Stimulated activated CD4-positive, alpha-beta T cell treated with anti-CD3 and anti-CD28 coated beads, Interleukin-15, amount 100 ng/mL, for 24 hours (primary cell): ENCODE measurements at regions not wholly inside any gene's neighbourhood (a gene's known extent, or its start where the extent isn't known, plus 50 kb on each side); places are given as distances from the start of the nearest gene placed in this dataset.
"Not testable (repeated sequence)": the region's sequence is repeated elsewhere in the genome, so short reads cannot be mapped to it uniquely, and the experiment has no call there.

ENCODE experiments used
- DNase-seq: peaks from one replicate; pipeline ENCODE4 v3.0.0-alpha.2; 2020

DNA sequence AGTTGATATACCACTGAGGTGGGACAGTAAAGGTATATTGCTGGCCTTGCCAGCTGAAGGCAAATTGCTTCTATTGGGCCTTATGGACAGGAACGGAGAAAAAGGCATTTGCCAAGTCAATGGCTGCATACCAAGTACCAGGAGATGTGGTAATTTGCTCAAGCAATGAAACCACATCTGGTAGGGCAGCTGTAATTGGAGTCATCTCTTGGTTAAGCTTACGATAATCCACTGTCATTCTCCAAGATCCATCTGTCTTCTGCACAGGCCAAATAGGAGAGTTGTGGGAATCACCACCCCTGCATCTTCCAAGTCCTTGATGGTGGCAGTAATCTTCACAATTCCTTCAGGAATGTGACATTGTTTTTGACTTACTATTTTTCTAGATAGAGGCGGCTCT, 350.7 kb upstream of the ADAMTS5 start:
- DNase-seq, result not testable (repeated sequence)

DNA sequence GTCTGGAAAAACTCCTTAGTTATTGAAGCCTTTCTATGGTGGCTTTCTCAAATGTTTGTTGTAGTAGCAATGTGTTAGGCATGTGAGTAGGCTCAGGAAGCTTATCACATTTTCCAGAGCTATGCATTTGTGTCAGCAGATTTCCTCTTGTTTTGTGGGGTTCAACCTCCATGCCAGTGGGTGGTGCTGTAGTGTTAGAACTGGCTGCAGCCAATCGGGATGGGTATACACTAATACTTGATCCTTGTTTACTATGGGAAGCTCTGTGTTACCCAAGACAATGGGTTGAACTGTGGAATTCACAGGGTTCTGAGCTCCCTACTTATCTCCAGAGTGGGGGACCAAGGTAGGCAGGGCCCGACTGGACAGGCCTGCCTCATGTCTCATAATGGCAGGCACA, 348.5 kb upstream of the ADAMTS5 start:
- no peak for DNase-seq

DNA sequence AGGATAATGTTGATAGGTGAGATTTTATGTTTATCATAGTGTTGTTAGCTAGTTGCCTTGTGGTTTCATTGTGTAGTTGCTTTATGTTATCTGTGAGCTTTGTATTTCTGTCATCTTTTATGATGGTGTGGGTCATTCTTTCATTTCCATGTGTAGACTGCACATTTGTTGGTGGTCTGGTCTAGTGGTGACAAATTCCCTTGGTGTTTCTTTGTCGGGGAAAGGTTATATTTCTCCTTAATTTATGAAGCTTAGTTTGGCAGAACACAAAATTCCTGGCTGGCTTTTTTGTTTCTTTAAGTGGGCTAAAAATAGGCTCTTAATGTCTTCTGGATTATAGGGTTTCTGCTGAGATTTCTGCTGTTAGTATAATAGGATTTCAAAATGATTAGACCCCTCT, 347.2 kb upstream of the ADAMTS5 start:
- no peak for DNase-seq

- no peak for DNase-seq
Measured at GRCh38 chr21:27306791-27307775, 340.2 kb upstream of the ADAMTS5 start.

DNA sequence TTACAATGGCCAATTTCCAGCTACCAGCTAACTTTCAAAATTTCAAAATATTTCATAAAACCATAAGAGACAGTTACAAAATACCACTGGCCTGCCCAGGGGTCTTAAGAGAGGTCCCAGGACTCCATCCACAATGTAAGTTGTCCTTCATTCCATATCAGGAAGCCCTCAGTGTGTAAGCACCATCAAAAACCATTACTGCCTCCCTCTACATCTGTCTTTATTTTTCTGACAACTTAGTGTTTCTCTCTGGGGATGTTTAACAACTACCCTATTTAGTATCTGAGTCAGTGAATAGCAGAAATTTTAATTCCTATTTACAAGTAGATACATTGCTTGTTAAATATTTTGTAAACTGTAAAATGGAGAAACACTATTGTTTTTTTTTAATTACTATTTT, 339.3 kb upstream of the ADAMTS5 start:
- no peak for DNase-seq

DNA sequence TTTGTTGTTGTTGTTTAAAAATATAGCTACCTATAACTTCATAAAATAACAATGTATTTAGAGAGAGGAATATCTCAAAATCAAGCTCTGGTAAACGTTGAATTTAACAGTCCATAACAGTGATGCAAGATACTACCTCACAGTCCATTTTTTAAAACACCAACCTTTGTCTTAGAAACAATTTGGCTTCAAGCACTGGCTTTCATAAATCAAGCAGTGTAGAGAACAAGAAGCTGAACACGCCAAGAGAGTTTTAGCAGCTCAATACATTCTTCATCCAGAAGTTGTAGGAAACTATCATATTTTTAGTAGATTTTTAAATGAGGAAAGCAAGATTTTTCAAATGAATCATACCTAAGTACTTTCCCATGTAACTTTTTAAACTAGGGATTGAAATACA, 334.3 kb upstream of the ADAMTS5 start:
- no peak for DNase-seq

GRCh38 chr21:27300770-27301169, 333.9 kb upstream of the ADAMTS5 start:
- no peak for DNase-seq

GRCh38 chr21:27298465-27298864, 331.6 kb upstream of the ADAMTS5 start:
- no peak for DNase-seq

- DNase-seq, result no peak
Measured at GRCh38 chr21:27293239-27293638, 326.4 kb upstream of the ADAMTS5 start.

GRCh38 chr21:27292783-27293182, 325.9 kb upstream of the ADAMTS5 start:
- no peak for DNase-seq

GRCh38 chr21:27292229-27292628, 325.3 kb upstream of the ADAMTS5 start:
- no peak for DNase-seq

DNA sequence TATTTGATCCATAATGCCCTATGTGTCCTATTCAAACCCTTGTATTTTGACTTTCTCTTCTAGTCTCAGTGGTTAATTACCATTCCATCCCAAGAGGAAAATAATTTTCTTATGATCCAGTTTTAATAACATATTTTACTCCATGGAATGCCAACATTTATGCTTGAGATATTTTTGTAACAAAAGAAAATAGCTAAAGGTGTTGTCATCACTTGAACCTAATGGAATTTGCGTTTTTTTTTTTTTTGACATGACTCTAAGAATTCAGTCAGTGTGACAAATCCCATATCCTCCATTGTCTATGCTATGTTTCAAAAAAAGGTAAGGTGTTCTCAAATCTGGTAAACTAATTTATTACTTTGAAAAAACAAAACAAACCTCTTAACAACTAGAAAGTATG, 324.1 kb upstream of the ADAMTS5 start:
- no peak for DNase-seq

DNA sequence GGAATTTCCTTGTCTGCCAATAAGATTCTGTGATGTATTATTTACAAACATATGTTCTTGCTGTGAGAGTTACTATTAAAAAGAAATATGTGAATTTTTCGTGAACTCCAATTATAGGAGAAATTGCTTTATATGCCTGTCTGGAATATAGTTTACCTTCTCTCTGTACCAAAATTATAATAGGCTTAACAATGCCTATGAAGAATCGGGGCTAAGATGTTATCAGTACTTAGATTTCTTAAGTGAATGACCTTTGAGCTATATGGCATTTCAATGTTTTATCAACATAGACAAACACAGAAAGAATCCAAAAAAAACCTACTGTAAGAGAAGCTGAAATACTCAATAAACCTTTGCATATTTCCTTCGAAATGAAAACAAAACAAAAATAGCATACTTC, 323.1 kb upstream of the ADAMTS5 start:
- no peak for DNase-seq

- no peak for DNase-seq
Measured at GRCh38 chr21:27286760-27287159, 319.9 kb upstream of the ADAMTS5 start.

DNA sequence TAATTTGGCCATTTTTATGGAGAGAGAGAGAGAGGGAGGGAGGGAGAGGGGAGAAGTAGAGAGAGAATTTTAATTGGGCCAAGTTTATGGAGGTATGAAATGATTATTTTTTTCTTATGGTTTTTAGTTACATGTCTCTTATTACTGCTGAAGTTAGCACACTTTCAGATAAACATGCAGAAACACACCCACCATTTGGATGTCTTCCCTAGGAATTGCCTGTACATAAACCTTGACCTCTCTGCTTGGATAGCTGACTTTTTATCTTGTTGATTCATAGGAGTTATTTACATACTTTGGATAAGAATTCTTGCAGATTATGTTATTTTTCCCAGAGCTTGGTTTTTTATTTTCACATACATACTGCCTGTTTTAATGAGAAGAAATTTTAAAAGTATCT, 310.2 kb upstream of the ADAMTS5 start:
- no peak for DNase-seq

GRCh38 chr21:27275294-27275927, 308.5 kb upstream of the ADAMTS5 start:
- no peak for DNase-seq

DNA sequence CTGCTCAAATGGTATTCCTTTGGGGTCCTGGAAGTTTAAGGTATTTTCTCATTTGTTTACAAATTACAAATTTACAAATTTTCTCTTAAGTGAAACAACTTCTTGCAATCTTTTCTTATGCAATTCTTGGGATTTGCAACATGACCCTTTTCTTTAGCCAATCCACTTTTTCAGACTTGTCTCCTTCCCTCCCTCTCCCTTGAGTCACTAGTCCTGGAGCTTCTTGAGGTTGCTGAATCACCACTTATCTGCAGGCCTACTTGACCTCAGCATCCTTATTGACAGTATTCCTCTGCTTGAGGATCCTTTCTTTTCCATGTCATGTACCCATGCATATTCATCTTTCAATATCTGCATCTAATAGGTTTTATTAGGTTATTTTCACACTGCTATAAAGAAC, 302.8 kb upstream of the ADAMTS5 start:
- no peak for DNase-seq

GRCh38 chr21:27268290-27268689, 301.4 kb upstream of the ADAMTS5 start:
- no peak for DNase-seq

DNA sequence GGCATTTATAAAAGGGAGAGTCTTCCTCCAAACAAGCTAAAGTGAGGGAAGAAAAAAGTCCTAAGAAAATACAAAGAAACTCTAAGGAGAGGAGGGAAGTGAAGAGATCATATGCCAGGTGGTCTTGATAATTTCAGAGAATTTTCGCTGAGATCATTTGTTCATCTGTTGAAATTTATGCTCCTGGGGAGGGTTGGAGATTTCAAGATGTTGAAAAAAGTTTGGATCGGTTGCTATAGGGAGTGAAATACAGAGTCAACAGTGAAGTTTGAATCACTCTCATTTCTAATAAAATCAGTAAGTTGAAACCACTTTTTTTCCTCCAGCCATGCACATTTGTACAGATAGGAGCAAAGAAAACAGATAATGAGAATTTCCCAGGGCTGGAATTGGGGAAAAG, 299.1 kb upstream of the ADAMTS5 start:
- DNase-seq, result no peak

DNA sequence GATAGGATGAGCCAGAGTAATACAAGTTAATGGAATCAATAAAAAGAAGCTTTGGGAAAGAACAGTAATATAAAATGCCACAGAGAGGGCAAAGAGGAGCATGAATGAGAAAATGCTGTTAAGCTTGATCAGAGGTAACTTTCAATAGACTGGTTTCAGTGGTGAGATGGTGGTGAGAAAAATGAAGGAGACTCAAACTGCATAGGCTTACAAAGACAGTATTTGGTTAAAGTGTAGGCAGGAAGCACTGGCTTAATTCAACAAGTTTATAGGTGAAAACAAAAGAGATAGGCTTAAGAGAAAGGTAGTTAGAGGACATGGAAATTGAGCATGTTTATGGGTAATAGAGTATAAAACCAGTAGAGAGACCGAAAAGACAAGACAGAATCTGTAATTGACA, 298.6 kb upstream of the ADAMTS5 start:
- no peak for DNase-seq

- no peak for DNase-seq
Measured at GRCh38 chr21:27261676-27262075, 294.8 kb upstream of the ADAMTS5 start.

- DNase-seq, result no peak
Measured at GRCh38 chr21:27260728-27261127, 293.8 kb upstream of the ADAMTS5 start.

DNA sequence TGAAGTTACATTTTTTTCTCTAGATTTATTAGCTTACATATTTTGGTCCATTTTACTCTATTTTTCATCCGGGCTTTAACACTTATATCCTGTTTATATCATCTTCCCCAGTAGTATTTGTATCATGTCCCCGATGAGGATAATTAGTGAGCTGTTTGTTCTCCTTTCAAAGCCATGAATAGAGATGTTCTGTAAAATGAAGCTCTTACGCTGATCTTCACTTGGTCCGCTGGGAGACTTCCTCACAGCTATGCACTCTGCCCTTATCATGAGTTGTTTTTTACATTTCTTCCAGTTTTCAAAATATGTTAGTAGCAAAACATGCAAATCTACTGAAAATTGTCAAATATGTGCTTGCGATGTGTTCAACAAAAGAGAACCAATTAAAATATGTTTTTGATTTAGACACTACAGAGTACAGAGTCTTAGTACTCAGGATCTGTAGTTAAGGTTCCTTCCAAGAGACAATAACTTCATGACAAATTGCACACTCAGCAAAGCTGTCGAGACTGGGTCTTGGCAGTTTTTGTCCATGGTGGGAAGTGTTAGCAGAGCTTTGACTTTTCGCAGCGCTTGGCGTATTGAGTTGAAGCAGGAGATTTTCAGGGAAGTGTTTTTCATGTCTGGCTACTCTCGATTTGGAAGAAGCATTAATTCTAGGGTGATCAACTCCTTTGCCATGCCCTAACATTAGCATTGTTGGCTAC, 292.0 kb upstream of the ADAMTS5 start:
- no peak for DNase-seq
